Stomach (tissue), 4 donors: ENCODE measurements at regions not wholly inside any gene's neighbourhood (a gene's known extent, or its start where the extent isn't known, plus 50 kb on each side); places are given as distances from the start of the nearest gene placed in this dataset.

Experiments used
- CTCF ChIP-seq, 7 experiments: fragments of 450-650 bp in 4 of 7; fragments of 200-600 bp in 3 of 7; sonication (generic) in 3 of 7; IDR thresholded peaks; one replicate each; pipeline ENCODE4 v1.5.1; 2016 to 2019; ENCODE audit warnings: antibody characterized with exemption in 7 of 7, control low read depth in 2 of 7, mild to moderate bottlenecking in 1 of 7
- EP300 ChIP-seq: sonication (generic); formaldehyde crosslinking; IDR thresholded peaks from one replicate; pipeline ENCODE4 v1.6.1; 2017; ENCODE audit warnings: antibody characterized with exemption
- POLR2A ChIP-seq, 4 donors: fragments of 450-650 bp; IDR thresholded peaks; one replicate each; pipeline ENCODE4 v1.6.1; 2016; ENCODE audit warnings: antibody characterized with exemption in 4 of 4, control low read depth in 2 of 4, mild to moderate bottlenecking in 1 of 4, moderate library complexity in 1 of 4

- no peak for TF ChIP-seq POLR2A (IDR thresholded peaks at IDR 0.05)
- no peak for TF ChIP-seq CTCF (IDR thresholded peaks at IDR 0.05)
- no peak for TF ChIP-seq EP300
Observed at GRCh38 chr4:46586566-46586965, 196.6 kb upstream of the GABRA2 start.
